ENCODE measurements at regions not wholly inside any gene's neighbourhood (a gene's known extent, or its start where the extent isn't known, plus 50 kb on each side); places are given as distances from the start of the nearest gene placed in this dataset.
"Not testable (repeated sequence)": the region's sequence is repeated elsewhere in the genome, so short reads cannot be mapped to it uniquely, and the experiment has no call there.

DNA sequence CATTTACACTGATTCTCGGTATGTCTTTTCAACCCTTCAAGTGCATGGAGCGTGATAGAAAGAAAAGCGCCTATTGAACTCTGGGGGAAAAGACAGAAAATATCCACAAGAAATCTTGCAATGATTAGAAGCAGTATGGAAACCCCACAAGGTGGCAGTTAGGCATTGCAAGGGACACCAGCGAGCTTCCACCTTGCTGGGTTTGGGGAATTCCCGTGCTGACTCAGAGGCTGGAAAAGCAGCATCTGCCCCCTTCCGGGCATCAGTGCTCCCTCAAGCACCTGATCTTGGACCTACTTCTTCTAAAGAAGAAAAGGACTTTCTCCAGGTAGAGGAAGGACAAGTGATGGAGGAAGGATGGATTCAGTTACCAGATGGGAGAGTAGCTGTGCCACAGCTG lies 73.9 kb upstream of the HMX1 start:
- H3K4me1 ChIP-seq (ENCODE audit: control insufficient read depth in 5 of 5, insufficient read depth in 5 of 5, low read length in 5 of 5); DNase-seq; ATAC-seq (ENCODE audit: insufficient read depth, low FRiP score); H3K9ac ChIP-seq (ENCODE audit: insufficient read depth in 1 of 2, low read length in 2 of 2); H3K27me3 ChIP-seq (ENCODE audit: control insufficient read depth in 3 of 3, insufficient read depth in 3 of 3, low read length in 2 of 3); H3K9me3 ChIP-seq (ENCODE audit: control insufficient read depth in 4 of 4, insufficient read depth in 3 of 4, low read length in 3 of 4); H3K4me3 ChIP-seq; H3K36me3 ChIP-seq (ENCODE audit: control insufficient read depth in 4 of 4, insufficient read depth in 4 of 4, low read length in 4 of 4); H3K27ac ChIP-seq (ENCODE audit: low read depth in 1 of 2, low read length in 1 of 2): not testable (repeated sequence)
- WGBS, 2 donors = 66 to 70% methylated on average over 6 of the region's 6 CpGs

DNA sequence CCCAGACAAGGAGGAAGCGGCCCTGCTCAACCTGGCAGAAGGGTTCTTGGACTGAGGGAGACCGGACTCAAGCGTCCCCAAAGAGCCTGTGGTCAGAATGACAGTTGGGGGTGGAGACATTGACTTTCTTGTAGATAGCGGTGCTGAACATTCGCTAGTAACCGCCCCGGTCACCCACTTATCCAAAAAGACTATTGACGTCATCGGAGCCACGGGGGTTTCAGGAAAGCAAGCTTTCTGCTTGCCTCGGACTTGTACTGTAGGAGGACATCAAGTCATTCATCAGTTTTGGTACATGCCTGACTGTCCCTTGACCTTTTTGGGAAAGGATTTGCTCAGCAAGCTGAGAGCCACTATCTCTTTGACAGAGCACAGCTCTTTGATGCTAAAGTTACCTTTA lies 71.7 kb upstream of the HMX1 start:
- not testable (repeated sequence) for H3K27me3 ChIP-seq (ENCODE audit: control insufficient read depth in 3 of 3, insufficient read depth in 3 of 3, low read length in 2 of 3); H3K36me3 ChIP-seq (ENCODE audit: control insufficient read depth in 4 of 4, insufficient read depth in 4 of 4, low read length in 4 of 4); DNase-seq; H3K9ac ChIP-seq (ENCODE audit: insufficient read depth in 1 of 2, low read length in 2 of 2); H3K9me3 ChIP-seq (ENCODE audit: control insufficient read depth in 4 of 4, insufficient read depth in 3 of 4, low read length in 3 of 4); H3K4me3 ChIP-seq; H3K27ac ChIP-seq (ENCODE audit: low read depth in 1 of 2, low read length in 1 of 2); ATAC-seq (ENCODE audit: insufficient read depth, low FRiP score)
- WGBS, 2 donors = 76 to 80% methylated on average over 11 of the region's 11 CpGs
- H3K4me1 ChIP-seq (ENCODE audit: control insufficient read depth in 5 of 5, insufficient read depth in 5 of 5, low read length in 5 of 5) = peaks cover 0 to 12% (median 3%) of the 10 kb centered on the region in 5 donors

DNA sequence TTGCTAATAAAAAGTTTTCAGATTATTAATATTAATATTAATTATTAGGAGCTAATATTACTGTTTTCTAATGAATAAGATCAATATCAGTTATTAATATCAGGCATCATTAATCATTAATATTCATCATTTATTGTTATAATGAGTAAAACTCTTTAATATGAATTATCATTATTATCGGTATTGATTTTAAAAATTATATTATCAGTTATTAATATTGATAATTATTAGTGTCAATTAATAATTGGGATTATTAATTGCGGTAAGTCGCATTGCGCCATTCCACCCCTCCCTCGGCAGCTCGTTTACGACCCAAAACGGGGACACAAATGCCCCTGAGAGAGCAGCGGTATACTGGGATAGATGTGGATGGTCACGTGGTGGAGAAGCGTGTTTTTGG lies 70.4 kb upstream of the HMX1 start:
- not testable (repeated sequence) for H3K9me3 ChIP-seq (ENCODE audit: control insufficient read depth in 4 of 4, insufficient read depth in 3 of 4, low read length in 3 of 4); H3K9ac ChIP-seq (ENCODE audit: insufficient read depth in 1 of 2, low read length in 2 of 2); H3K27ac ChIP-seq (ENCODE audit: low read depth in 1 of 2, low read length in 1 of 2); ATAC-seq (ENCODE audit: insufficient read depth, low FRiP score); H3K36me3 ChIP-seq (ENCODE audit: control insufficient read depth in 4 of 4, insufficient read depth in 4 of 4, low read length in 4 of 4); H3K4me3 ChIP-seq; H3K27me3 ChIP-seq (ENCODE audit: control insufficient read depth in 3 of 3, insufficient read depth in 3 of 3, low read length in 2 of 3); DNase-seq
- 92 to 93% methylated on average over 11 of the region's 11 CpGs for WGBS, 2 donors
- peaks cover 0 to 12% (median 3%) of the 10 kb centered on the region in 5 donors for H3K4me1 ChIP-seq (ENCODE audit: control insufficient read depth in 5 of 5, insufficient read depth in 5 of 5, low read length in 5 of 5)

GRCh38 chr4:8941492-8941805 lies 69.8 kb upstream of the HMX1 start:
- ATAC-seq (ENCODE audit: insufficient read depth, low FRiP score); H3K27ac ChIP-seq (ENCODE audit: low read depth in 1 of 2, low read length in 1 of 2); H3K9ac ChIP-seq (ENCODE audit: insufficient read depth in 1 of 2, low read length in 2 of 2); H3K36me3 ChIP-seq (ENCODE audit: control insufficient read depth in 4 of 4, insufficient read depth in 4 of 4, low read length in 4 of 4); H3K4me3 ChIP-seq; H3K9me3 ChIP-seq (ENCODE audit: control insufficient read depth in 4 of 4, insufficient read depth in 3 of 4, low read length in 3 of 4); DNase-seq; H3K27me3 ChIP-seq (ENCODE audit: control insufficient read depth in 3 of 3, insufficient read depth in 3 of 3, low read length in 2 of 3): not testable (repeated sequence)
- WGBS, 2 donors = 73 to 85% methylated on average over 6 of the region's 6 CpGs
- peaks cover 0 to 12% (median 3%) of the 10 kb centered on the region in 5 donors for H3K4me1 ChIP-seq (ENCODE audit: control insufficient read depth in 5 of 5, insufficient read depth in 5 of 5, low read length in 5 of 5)

GRCh38 chr4:8940792-8941491 lies 69.3 kb upstream of the HMX1 start:
- Histone ChIP-seq H3K9ac (ENCODE audit: insufficient read depth in 1 of 2, low read length in 2 of 2) (no peak overlapping the region), H3K36me3 (ENCODE audit: control insufficient read depth in 4 of 4, insufficient read depth in 4 of 4, low read length in 4 of 4) (no peaks in the 10 kb centered on the region), H3K4me1 (ENCODE audit: control insufficient read depth in 5 of 5, insufficient read depth in 5 of 5, low read length in 5 of 5) (peaks cover 0 to 12% (median 3%) of the 10 kb centered on the region in 5 donors), H3K27ac (ENCODE audit: low read depth in 1 of 2, low read length in 1 of 2) (no peak overlapping the region), H3K27me3 (ENCODE audit: control insufficient read depth in 3 of 3, insufficient read depth in 3 of 3, low read length in 2 of 3) (peaks cover 0 to 5% (median 5%) of the 10 kb centered on the region in 3 donors), H3K4me3 (no peak overlapping the region), H3K9me3 (ENCODE audit: control insufficient read depth in 4 of 4, insufficient read depth in 3 of 4, low read length in 3 of 4) (no peaks in the 10 kb centered on the region)
- TF ChIP-seq CTCF (IDR thresholded peaks at IDR 0.05; ENCODE audit: control extremely low read depth, extremely low read depth) = no peak
- 65 to 68% methylated on average over 21 of the region's 21 CpGs for WGBS, 2 donors
- no peak for ATAC-seq (ENCODE audit: insufficient read depth, low FRiP score)
- DNase-seq = peak in 1 of 3 donors; percentile 15
